K562 (cell line): ENCODE measurements at regions not wholly inside any gene's neighbourhood (a gene's known extent, or its start where the extent isn't known, plus 50 kb on each side); places are given as distances from the start of the nearest gene placed in this dataset.
"Not testable (repeated sequence)": the region's sequence is repeated elsewhere in the genome, so short reads cannot be mapped to it uniquely, and the experiment has no call there.

Source experiments
- ATAC-seq: fragments of 200-7000 bp; cut with Tn5 transposase; 3 replicates; pipeline ENCODE4 v1.9.1; 2020; ENCODE audit warnings: moderate library complexity
- BruUV-seq: library from RNA; stranded (reverse); fragments of 400-500 nt; replicated peaks from 2 replicates; lab custom pipeline; 2021; lab: Mats Ljungman, UMichigan
- CTCF ChIA-PET: fragments of 300-600 bp; formaldehyde crosslinking; extraction: SDS; loops from one replicate; lab custom pipeline; 2021; ENCODE audit warnings: low intra/inter-chr PET ratio; lab: Yijun Ruan, JAX
- POLR2A ChIA-PET: fragments of 300-600, 350-650 bp; sonication (Branson Sonifier 250); formaldehyde crosslinking; extraction: SDS; loops from one replicate; lab custom pipeline; 2021; ENCODE audit warnings: antibody characterized with exemption, inconsistent platforms; lab: Yijun Ruan, JAX
- DNase-seq, 4 experiments: peaks; one replicate each; pipeline versions ENCODE4 v3.0.0 to v3.0.0-alpha.2; 2011 to 2018; ENCODE audit warnings: low spot score in 3 of 4, mixed read lengths in 3 of 4; ENCODE audit errors: extremely low read depth in 1 of 4
- FAIRE-seq: peaks from 2 replicates; lab custom pipeline; 2011; peaks lifted over from hg19 to GRCh38; lab: Jason Lieb, UNC
- H2AFZ ChIP-seq: 2 replicates; pipeline ENCODE4 v1.6.0; 2011; ENCODE audit warnings: low read depth, low read length, control low read depth, inconsistent platforms
- H3K27ac ChIP-seq: fragments of 200-600 bp; 3 replicates; pipeline ENCODE4 v1.8.0; 2011; ENCODE audit warnings: low read depth, mild to moderate bottlenecking, control low read depth, inconsistent platforms, low read length, moderate library complexity, mixed read lengths; ENCODE audit errors: extremely low read depth
- H3K27me3 ChIP-seq, 2 experiments: fragments of 300-600 bp in 1 of 2; 2 replicates in 1 of 2; 3 replicates in 1 of 2; pipeline versions ENCODE4 v1.6.0 to v1.8.0; 2011; ENCODE audit warnings: inconsistent platforms in 2 of 2, low read length in 2 of 2, mild to moderate bottlenecking in 1 of 2, mixed read lengths in 1 of 2, moderate library complexity in 1 of 2; ENCODE audit not compliant: control insufficient read depth in 2 of 2, insufficient read depth in 2 of 2
- H3K36me3 ChIP-seq: fragments of 300-600 bp; 3 replicates; pipeline ENCODE4 v1.8.0; 2011; ENCODE audit warnings: mild to moderate bottlenecking, low read length, inconsistent platforms; ENCODE audit not compliant: control insufficient read depth, insufficient read depth
- H3K4me1 ChIP-seq, 2 experiments: fragments of 200-600 bp in 1 of 2; replicated peaks in 1 of 2; 2 replicates in 1 of 2; 3 replicates in 1 of 2; pipeline versions ENCODE4 v1.5.1 to v1.8.0; 2011; ENCODE audit warnings: inconsistent platforms in 2 of 2, low read length in 2 of 2, mild to moderate bottlenecking in 1 of 2, mixed read lengths in 1 of 2, moderate library complexity in 1 of 2; ENCODE audit not compliant: control insufficient read depth in 2 of 2, insufficient read depth in 2 of 2
- H3K4me2 ChIP-seq: 2 replicates; pipeline ENCODE4 v1.6.1; 2011; ENCODE audit warnings: low read length, control low read depth, inconsistent platforms, mixed read lengths; ENCODE audit not compliant: insufficient read depth
- H3K4me3 ChIP-seq: fragments of 200-600 bp; sonication (generic), shearing (Covaris generic); 2 replicates; pipeline ENCODE4 v1.5.1; 2016; ENCODE audit warnings: control low read depth, inconsistent platforms
- H3K79me2 ChIP-seq: fragments of 200-600 bp; 3 replicates; pipeline ENCODE4 v1.8.0; 2011; ENCODE audit warnings: low read length, inconsistent platforms; ENCODE audit not compliant: control insufficient read depth, insufficient read depth
- H3K9ac ChIP-seq, 2 experiments: 2 replicates each; pipeline versions ENCODE4 v1.6.0 to v1.6.1; 2011; ENCODE audit warnings: low read depth in 2 of 2, low read length in 2 of 2, control low read depth in 1 of 2, inconsistent platforms in 1 of 2, mild to moderate bottlenecking in 1 of 2, mixed read lengths in 1 of 2; ENCODE audit not compliant: insufficient read depth in 1 of 2
- H3K9me1 ChIP-seq: one replicate; pipeline ENCODE4 v1.6.0; 2011; ENCODE audit warnings: inconsistent platforms, mild to moderate bottlenecking, low read length, moderate library complexity; ENCODE audit not compliant: control insufficient read depth, insufficient read depth
- H3K9me3 ChIP-seq: replicated peaks from 2 replicates; pipeline ENCODE4 v1.5.1; 2011; ENCODE audit warnings: low read depth, low read length, inconsistent platforms; ENCODE audit not compliant: control insufficient read depth, insufficient read depth
- H4K20me1 ChIP-seq: replicated peaks from 2 replicates; pipeline ENCODE4 v1.6.1; 2011; ENCODE audit warnings: low read length, inconsistent platforms, mixed read lengths; ENCODE audit not compliant: control insufficient read depth, insufficient read depth
- ATF1 ChIP-seq, 2 experiments: fragments of 450-650 bp in 1 of 2; IDR thresholded peaks; 2 replicates each; pipeline ENCODE4 v1.6.1; 2016; ENCODE audit warnings: missing compliant biosample characterization in 1 of 2, missing genetic modification characterization in 1 of 2
- CEBPB ChIP-seq: fragments of 450-650 bp; IDR thresholded peaks from 2 replicates; pipeline ENCODE4 v1.6.1; 2016; ENCODE audit warnings: missing genetic modification characterization, missing compliant biosample characterization
- CEBPG ChIP-seq, 3 experiments: fragments of 200-800 bp in 1 of 3; sonication (Bioruptor generic) in 1 of 3; sonication (generic) in 1 of 3; formaldehyde crosslinking in 1 of 3; IDR thresholded peaks in 2 of 3; conservative IDR thresholded peaks in 1 of 3; 2 replicates each; pipeline versions ENCODE4 v1.6.1 to v1.8.0; 2016 to 2022; ENCODE audit warnings: missing compliant biosample characterization in 2 of 3, missing genetic modification characterization in 2 of 3, mild to moderate bottlenecking in 1 of 3, missing genetic modification reagents in 1 of 3
- KAT8 ChIP-seq: fragments of 450-650 bp; IDR thresholded peaks from 2 replicates; pipeline ENCODE4 v1.6.1; 2016; ENCODE audit warnings: low read depth, mild to moderate bottlenecking
- MEIS2 ChIP-seq: fragments of 450-650 bp; IDR thresholded peaks from 2 replicates; pipeline ENCODE4 v1.6.1; 2014; ENCODE audit warnings: mild to moderate bottlenecking; ENCODE audit not compliant: partially characterized antibody
- YY1 ChIP-seq, 3 experiments: IDR thresholded peaks; 2 replicates each; pipeline ENCODE4 v1.6.1; 2011; ENCODE audit warnings: low read length in 2 of 3, mild to moderate bottlenecking in 2 of 3, moderate library complexity in 2 of 3, borderline replicate concordance in 1 of 3, control low read depth in 1 of 3, low read depth in 1 of 3; ENCODE audit not compliant: insufficient read depth in 3 of 3, insufficient replicate concordance in 2 of 3, control insufficient read depth in 1 of 3, insufficient read length in 1 of 3; ENCODE audit errors: extremely low read depth in 1 of 3
- WGBS: fragments of 100-300 bp; shearing (Covaris generic); methylation state at CpG from one replicate; pipeline ENCODE4 v1.1.6; 2016; ENCODE audit warnings: low coverage, mixed read lengths; ENCODE audit not compliant: insufficient coverage; ENCODE audit errors: missing lambda C conversion rate; 5-methylcytosine and 5-hydroxymethylcytosine counted together
- in situ Hi-C: fragments of 300-500 bp; cut with MboI; formaldehyde crosslinking; loops from 4 replicates; pipeline ENCODE4 v1.15.0; 2018; ENCODE audit warnings: inconsistent platforms, mixed read lengths
- intact Hi-C: fragments of 100-400 bp; cut with micrococcal nuclease; formaldehyde crosslinking; loops from 2 replicates; pipeline ENCODE4 v1.14.2; 2022

- 0 out of 2 replicates have a peak overlapping the region, but pooled peaks have one; percentile 5 for H2AFZ ChIP-seq
- H3K36me3 ChIP-seq, result no peaks in the 10 kb centered on the region
- H3K9me3 ChIP-seq, result no peaks in the 10 kb centered on the region
- WGBS, result 9% methylated on average over 4 of the region's 6 CpGs
- H3K9ac ChIP-seq, result no peak overlapping the region
- intact Hi-C loops (no loop called here), in situ Hi-C loops (no loop called here)
- no peak overlapping the region for H3K27ac ChIP-seq
- POLR2A ChIA-PET, result no interaction called here
- no peaks in the 10 kb centered on the region for H3K27me3 ChIP-seq
- CTCF ChIA-PET, result no interaction called here
- TF ChIP-seq YY1 (IDR thresholded peaks at IDR 0.05; ENCODE audit: borderline replicate concordance in 1 of 3, control insufficient read depth in 1 of 3, extremely low read depth in 1 of 3, insufficient read depth in 3 of 3, insufficient read length in 1 of 3, insufficient replicate concordance in 2 of 3, low read depth in 1 of 3, low read length in 2 of 3), result peak in 1 of 3 experiments; percentile 63
- TF ChIP-seq ATF1 (CRISPR knock-in tag; IDR thresholded peaks at IDR 0.05), result no peak
- TF ChIP-seq ATF1 (tag; IDR thresholded peaks at IDR 0.05), result no peak
- TF ChIP-seq KAT8, result 0 out of 2 replicates have a peak, but pooled peaks have one; percentile 51
- no peaks in the 10 kb centered on the region for H3K9me1 ChIP-seq
- FAIRE-seq (no peak), DNase-seq (no peak), ATAC-seq (no peak)
- no peaks in the 10 kb centered on the region for H3K4me1 ChIP-seq
- H3K79me2 ChIP-seq, result no peaks in the 10 kb centered on the region
- no peak overlapping the region for H3K4me2 ChIP-seq
- H3K4me3 ChIP-seq, result no peak overlapping the region
- no TSS peak for BruUV-seq
- no peaks in the 10 kb centered on the region for H4K20me1 ChIP-seq
Measured at GRCh38 chr14:22243971-22244581, 344.9 kb downstream of the DAD1 start.

GRCh38 chr14:22238320-22238719 lies 350.7 kb downstream of the DAD1 start:
- H3K4me3 ChIP-seq; DNase-seq; H2AFZ ChIP-seq; H4K20me1 ChIP-seq; H3K9me3 ChIP-seq; intact Hi-C loops; ATAC-seq; H3K27ac ChIP-seq; H3K27me3 ChIP-seq; CTCF ChIA-PET; H3K79me2 ChIP-seq; in situ Hi-C loops; H3K9ac ChIP-seq; H3K36me3 ChIP-seq; H3K4me2 ChIP-seq; POLR2A ChIA-PET; H3K4me1 ChIP-seq; H3K9me1 ChIP-seq; FAIRE-seq; BruUV-seq; TF ChIP-seq CEBPG (CRISPR knock-in tag; IDR thresholded peaks at IDR 0.05): not testable (repeated sequence)
- peak; percentile 44 for TF ChIP-seq MEIS2
- peak; percentile 63; the same call in 1 of the 2 replicates for TF ChIP-seq CEBPB (tag)
- TF ChIP-seq CEBPG (tag; conservative IDR thresholded peaks at IDR 0.05 in 1 of 2, IDR thresholded peaks at IDR 0.05 in 1 of 2), result peak; percentile 54 to 66; a peak in 3 of 4 replicates
- 0% methylated on average over 3 of the region's 3 CpGs for WGBS
